ENCODE measurements at regions not wholly inside any gene's neighbourhood (a gene's known extent, or its start where the extent isn't known, plus 50 kb on each side); places are given as distances from the start of the nearest gene placed in this dataset.
A peak's percentile ranks its signal among the peaks of the same experiment; 100 is the strongest.

- no peak overlapping the region for H3K4me3 Mint-ChIP-seq
- peaks cover 52% of the 10 kb centered on the region for H3K27me3 Mint-ChIP-seq
- H3K4me1 Mint-ChIP-seq = no peaks in the 10 kb centered on the region
- no peak overlapping the region for H3K27ac Mint-ChIP-seq
- no peaks in the 10 kb centered on the region for H3K36me3 Mint-ChIP-seq
- H3K9me3 Mint-ChIP-seq = peaks cover 7% of the 10 kb centered on the region
- ATAC-seq = no peak
Measured at GRCh38 chr15:77853008-77853328, 220.3 kb upstream of the LINGO1 start.

DNA sequence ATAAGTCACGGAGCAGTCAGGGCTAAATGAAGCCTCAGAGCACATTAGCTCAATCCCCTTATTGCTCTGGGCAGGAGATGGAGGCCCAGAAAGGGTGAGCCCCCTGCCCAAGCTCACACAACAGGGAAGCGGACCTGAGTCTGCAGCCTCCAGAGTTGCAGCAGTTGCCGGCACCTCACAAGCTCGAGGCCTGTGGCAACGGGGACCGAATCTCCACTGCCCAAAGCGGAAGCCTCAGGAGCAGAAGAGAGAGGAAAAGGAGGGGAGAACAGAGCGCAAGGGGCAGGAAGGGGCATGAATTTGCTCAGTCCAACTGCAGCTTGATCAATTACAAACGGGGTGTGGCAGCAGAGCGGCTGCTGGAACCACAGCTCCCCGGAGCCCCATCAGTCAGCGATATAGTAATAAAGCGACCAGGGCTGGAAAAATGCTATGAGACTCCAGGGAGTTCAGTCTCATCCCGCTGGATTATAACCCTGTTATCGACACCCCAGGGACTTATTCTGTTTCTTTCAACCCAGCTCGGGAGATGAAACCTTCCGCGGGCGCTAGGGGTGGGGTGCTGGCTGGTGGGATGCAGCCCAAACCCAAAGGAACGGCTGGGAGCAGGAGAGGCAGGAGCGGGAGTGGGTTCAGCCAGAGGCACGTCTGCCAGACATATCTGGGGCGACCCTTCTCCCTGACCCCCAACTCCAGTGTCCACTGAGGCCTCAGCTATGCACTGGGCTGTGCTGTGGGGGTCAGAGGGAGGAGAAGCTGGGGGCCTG is 219.7 kb upstream of the LINGO1 start:
- Mint-ChIP-seq H3K4me3 (no peak overlapping the region), H3K36me3 (no peaks in the 10 kb centered on the region)
- no peak for ATAC-seq

GRCh38 chr15:77851691-77852090 is 219.0 kb upstream of the LINGO1 start:
- Mint-ChIP-seq H3K9me3 (peaks cover 12% of the 10 kb centered on the region), H3K4me3 (no peak overlapping the region), H3K36me3 (no peaks in the 10 kb centered on the region), H3K4me1 (no peaks in the 10 kb centered on the region), H3K27me3 (peaks cover 65% of the 10 kb centered on the region), H3K27ac (no peak overlapping the region)
- ATAC-seq = no peak

More for the DNA sequence above, 219.7 kb upstream of the LINGO1 start:
- H3K4me1 Mint-ChIP-seq = no peaks in the 10 kb centered on the region
- H3K9me3 Mint-ChIP-seq = peaks cover 7% of the 10 kb centered on the region
- H3K27ac Mint-ChIP-seq = no peak overlapping the region
- peaks cover 57% of the 10 kb centered on the region for H3K27me3 Mint-ChIP-seq

DNA sequence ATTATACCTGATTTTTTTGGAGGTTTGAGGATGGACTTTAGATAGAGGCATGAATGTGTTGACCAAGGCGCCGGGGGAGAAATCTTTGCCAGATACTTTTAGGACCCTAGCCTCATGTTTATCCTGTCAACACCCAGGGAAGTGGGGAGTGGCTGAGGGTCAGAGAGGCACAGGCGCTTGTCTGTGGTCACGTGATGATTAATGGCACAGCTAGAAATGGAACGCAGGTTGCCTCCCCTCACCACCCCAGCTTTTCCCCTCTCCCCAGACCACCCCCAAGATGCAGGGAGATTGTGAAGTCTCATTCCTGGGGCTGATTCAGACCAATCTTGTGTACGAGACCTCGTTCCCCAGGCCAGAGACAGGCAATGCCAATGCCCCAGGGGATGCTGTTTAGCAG is 218.4 kb upstream of the LINGO1 start:
- no peak overlapping the region for H3K27ac Mint-ChIP-seq
- no peaks in the 10 kb centered on the region for H3K36me3 Mint-ChIP-seq
- peaks cover 63% of the 10 kb centered on the region for H3K27me3 Mint-ChIP-seq
- H3K9me3 Mint-ChIP-seq = peaks cover 12% of the 10 kb centered on the region
- ATAC-seq = no peak
- no peak overlapping the region for H3K4me3 Mint-ChIP-seq
- no peaks in the 10 kb centered on the region for H3K4me1 Mint-ChIP-seq

- H3K4me1 Mint-ChIP-seq = no peaks in the 10 kb centered on the region
Measured at GRCh38 chr15:77846986-77847385, 214.3 kb upstream of the LINGO1 start.

GRCh38 chr15:77846360-77846759 is 213.6 kb upstream of the LINGO1 start:
- Mint-ChIP-seq H3K27me3 (peaks cover 42% of the 10 kb centered on the region), H3K4me3 (no peak overlapping the region), H3K9me3 (peaks cover 25% of the 10 kb centered on the region), H3K27ac (no peak overlapping the region), H3K4me1 (no peaks in the 10 kb centered on the region), H3K36me3 (no peaks in the 10 kb centered on the region)
- no peak for ATAC-seq

More at GRCh38 chr15:77846986-77847385, 214.3 kb upstream of the LINGO1 start:
- Mint-ChIP-seq H3K27me3 (peaks cover 49% of the 10 kb centered on the region), H3K4me3 (no peak overlapping the region), H3K36me3 (no peaks in the 10 kb centered on the region), H3K27ac (no peak overlapping the region), H3K9me3 (peaks cover 25% of the 10 kb centered on the region)
- no peak for ATAC-seq

DNA sequence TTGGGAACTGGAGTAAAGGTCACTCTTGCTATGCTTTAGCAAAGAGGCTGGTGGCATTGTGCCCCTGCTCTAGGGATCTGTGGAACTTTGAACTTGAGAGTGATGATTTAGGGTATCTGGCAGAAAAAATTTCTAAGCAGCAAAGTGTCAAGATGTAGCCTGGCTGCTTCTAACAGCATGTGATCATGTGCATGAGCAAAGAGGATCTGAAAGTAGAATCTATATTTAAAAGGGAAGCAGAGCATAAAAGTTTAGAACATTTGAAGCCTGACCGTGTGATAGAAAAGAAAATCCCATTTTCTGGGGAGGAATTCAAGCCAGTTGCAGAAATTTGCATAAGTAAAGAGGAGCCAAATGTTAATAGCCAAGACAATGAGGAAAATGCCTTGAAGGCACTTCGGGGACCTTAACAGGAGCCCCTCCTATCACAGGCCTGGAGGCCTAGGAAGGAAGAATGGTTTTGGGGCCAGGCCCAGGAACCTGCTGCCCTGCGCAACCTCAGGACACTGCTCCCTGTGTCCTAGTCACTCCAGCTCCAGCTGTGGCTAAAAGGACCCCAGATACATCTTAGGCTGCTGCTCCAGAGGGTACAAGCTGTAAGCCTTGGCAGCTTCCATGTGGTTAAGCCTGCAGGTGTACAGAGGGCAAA is 212.2 kb upstream of the LINGO1 start:
- H3K27ac Mint-ChIP-seq = no peak overlapping the region
- no peaks in the 10 kb centered on the region for H3K36me3 Mint-ChIP-seq
- peaks cover 41% of the 10 kb centered on the region for H3K27me3 Mint-ChIP-seq
- H3K9me3 Mint-ChIP-seq = peaks cover 19% of the 10 kb centered on the region
- H3K4me3 Mint-ChIP-seq = no peak overlapping the region
- H3K4me1 Mint-ChIP-seq = no peaks in the 10 kb centered on the region
- no peak for ATAC-seq

DNA sequence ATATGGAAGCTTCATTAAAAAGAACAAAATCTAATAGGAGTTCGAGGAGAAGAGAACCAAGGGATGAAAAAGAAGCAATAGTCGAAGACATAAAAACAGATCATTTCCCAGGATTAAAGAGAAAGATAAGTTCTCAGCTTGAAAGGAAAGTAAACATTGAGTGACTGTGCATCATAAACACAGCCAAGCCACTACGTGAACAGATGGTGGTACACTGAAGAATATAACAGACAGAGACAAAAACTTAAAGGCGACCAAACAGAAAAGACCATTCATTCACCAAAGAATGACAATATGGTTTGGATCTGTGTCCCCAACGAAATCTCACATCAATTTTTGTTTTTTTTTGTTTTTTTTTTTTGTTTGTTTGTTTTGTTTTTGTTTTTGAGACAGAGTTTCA is 210.8 kb upstream of the LINGO1 start:
- no peak for ATAC-seq
- no peak overlapping the region for H3K4me3 Mint-ChIP-seq
- H3K27me3 Mint-ChIP-seq = peaks cover 40% of the 10 kb centered on the region
- H3K36me3 Mint-ChIP-seq = no peaks in the 10 kb centered on the region
- H3K9me3 Mint-ChIP-seq = peaks cover 18% of the 10 kb centered on the region
- H3K4me1 Mint-ChIP-seq = no peaks in the 10 kb centered on the region
- no peak overlapping the region for H3K27ac Mint-ChIP-seq

- Mint-ChIP-seq H3K4me1 (no peaks in the 10 kb centered on the region), H3K4me3 (no peak overlapping the region), H3K36me3 (no peaks in the 10 kb centered on the region), H3K27me3 (peaks cover 32% of the 10 kb centered on the region), H3K27ac (no peak overlapping the region), H3K9me3 (peaks cover 12% of the 10 kb centered on the region)
- no peak for ATAC-seq
Measured at GRCh38 chr15:77840991-77841775, 208.5 kb upstream of the LINGO1 start.

GRCh38 chr15:77839970-77840905 is 207.5 kb upstream of the LINGO1 start:
- Mint-ChIP-seq H3K4me3 (no peak overlapping the region), H3K27me3 (peaks cover 32% of the 10 kb centered on the region), H3K27ac (no peak overlapping the region), H3K4me1 (no peaks in the 10 kb centered on the region), H3K9me3 (peaks cover 12% of the 10 kb centered on the region), H3K36me3 (no peaks in the 10 kb centered on the region)
- no peak for ATAC-seq

DNA sequence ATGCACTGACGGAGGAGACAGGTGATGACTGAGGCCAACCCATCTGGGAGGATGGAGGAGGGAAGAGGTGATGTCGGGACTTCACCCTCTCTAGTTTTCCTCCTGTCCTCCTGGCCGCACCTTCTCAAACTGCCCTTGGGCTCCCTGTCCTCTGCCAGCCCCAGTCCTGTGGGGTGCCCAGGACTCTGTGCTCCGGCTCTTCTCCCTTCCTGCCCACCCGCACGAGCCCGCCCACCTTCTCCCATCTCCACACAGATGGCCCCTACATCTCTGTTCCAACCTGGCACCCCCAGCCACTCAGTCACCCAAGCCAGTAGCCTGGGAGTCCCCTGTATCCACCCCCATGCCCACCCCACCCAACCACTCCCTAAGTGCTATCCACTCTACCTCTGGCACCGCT is 206.7 kb upstream of the LINGO1 start:
- H3K36me3 Mint-ChIP-seq = no peaks in the 10 kb centered on the region

DNA sequence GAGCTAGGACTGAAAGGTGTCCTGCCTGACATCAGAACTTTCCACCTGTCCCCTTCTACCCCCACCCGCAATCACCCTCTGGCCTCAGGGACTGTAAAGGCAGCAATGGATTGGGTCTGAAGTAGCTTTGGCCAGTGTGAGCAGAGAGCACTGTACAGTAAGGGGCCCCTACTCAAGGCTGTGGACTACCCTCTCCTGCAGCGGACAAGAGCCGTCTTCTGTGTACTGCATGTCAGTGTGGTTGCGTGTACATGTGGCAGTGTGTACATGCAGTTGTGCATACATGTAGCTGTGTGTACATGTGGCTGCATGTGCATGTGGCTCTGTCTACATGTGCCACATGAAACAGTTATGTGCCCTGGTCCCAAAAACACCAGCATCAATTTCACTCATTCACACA is 205.9 kb upstream of the LINGO1 start:
- peak; percentile 34 for ATAC-seq
- no peak overlapping the region for H3K27ac Mint-ChIP-seq
- H3K4me3 Mint-ChIP-seq = no peak overlapping the region
- peaks cover 4% of the 10 kb centered on the region for H3K9me3 Mint-ChIP-seq
- no peaks in the 10 kb centered on the region for H3K4me1 Mint-ChIP-seq
- H3K36me3 Mint-ChIP-seq = no peaks in the 10 kb centered on the region
- peaks cover 46% of the 10 kb centered on the region for H3K27me3 Mint-ChIP-seq

More for the DNA sequence above, 206.7 kb upstream of the LINGO1 start:
- Mint-ChIP-seq H3K27me3 (peaks cover 37% of the 10 kb centered on the region), H3K9me3 (peaks cover 7% of the 10 kb centered on the region), H3K4me1 (no peaks in the 10 kb centered on the region), H3K27ac (no peak overlapping the region), H3K4me3 (no peak overlapping the region)
- ATAC-seq = no peak

GRCh38 chr15:77838061-77838460 is 205.3 kb upstream of the LINGO1 start:
- H3K27ac Mint-ChIP-seq = no peak overlapping the region
- H3K36me3 Mint-ChIP-seq = no peaks in the 10 kb centered on the region
- H3K27me3 Mint-ChIP-seq = peaks cover 50% of the 10 kb centered on the region
- no peaks in the 10 kb centered on the region for H3K4me1 Mint-ChIP-seq
- no peak for ATAC-seq
- H3K4me3 Mint-ChIP-seq = no peak overlapping the region
- H3K9me3 Mint-ChIP-seq = no peaks in the 10 kb centered on the region

DNA sequence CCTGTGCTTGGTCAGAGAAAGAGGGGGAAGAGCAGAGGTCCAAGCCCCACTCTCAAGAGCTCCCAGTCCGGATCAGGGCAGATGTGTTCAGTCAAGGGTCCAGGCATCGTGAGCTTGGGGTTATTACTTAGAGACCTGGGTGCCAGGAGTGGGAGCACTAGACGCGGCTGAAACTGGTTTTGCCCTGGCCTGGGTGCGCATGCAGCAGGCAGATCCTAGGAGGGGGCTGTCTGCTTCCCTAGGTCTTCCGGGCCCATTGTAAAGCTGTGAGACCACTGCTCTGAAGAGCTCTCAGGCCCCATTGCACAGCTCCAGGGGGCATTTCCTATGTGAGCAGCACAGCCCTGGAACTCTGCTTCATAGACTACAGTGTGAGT is 204.9 kb upstream of the LINGO1 start:
- H3K4me1 Mint-ChIP-seq = no peaks in the 10 kb centered on the region
- no peaks in the 10 kb centered on the region for H3K9me3 Mint-ChIP-seq
- H3K4me3 Mint-ChIP-seq = no peak overlapping the region
- no peak for ATAC-seq
- no peaks in the 10 kb centered on the region for H3K36me3 Mint-ChIP-seq
- H3K27ac Mint-ChIP-seq = no peak overlapping the region
- H3K27me3 Mint-ChIP-seq = peaks cover 53% of the 10 kb centered on the region

Data from stimulated activated memory B cell treated with anti-CD40 and anti-IgM and Interleukin-4, amounts not matched to agents 10 μg/mL and 1 μg/mL and 100 μg/mL, for 72 hours (primary cell).